Amygdala (tissue), 56 donors: ENCODE measurements at regions not wholly inside any gene's neighbourhood (a gene's known extent, or its start where the extent isn't known, plus 50 kb on each side); places are given as distances from the start of the nearest gene placed in this dataset.
"Not testable (repeated sequence)": the region's sequence is repeated elsewhere in the genome, so short reads cannot be mapped to it uniquely, and the experiment has no call there.

Experiments used
- DNase-seq, 56 donors: peaks; one replicate each; lab custom pipeline; 2025; lab: John Stamatoyannopoulos, UW

GRCh38 chr3:59374091-59374817 lies 324.4 kb upstream of the CFAP20DC start:
- DNase-seq = no peak

DNA sequence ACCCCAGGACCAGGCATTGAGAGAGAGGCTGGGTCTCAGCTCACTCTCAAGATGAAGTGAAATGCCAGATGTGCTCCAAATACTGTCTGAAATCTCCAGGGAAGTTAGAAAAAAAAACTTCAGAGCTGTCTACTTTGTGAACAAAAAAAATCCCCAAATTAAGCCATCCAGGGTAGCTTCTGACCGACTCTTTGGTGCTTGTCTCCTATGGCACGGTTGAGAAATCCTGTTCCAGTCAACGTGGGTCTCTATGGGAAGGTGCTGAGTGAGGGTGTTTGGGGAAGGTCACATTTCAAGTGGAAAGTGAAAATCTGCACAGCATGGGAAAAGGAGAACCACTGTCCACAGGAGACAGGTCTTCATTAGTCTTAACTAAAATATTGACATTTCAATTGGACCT lies 322.5 kb upstream of the CFAP20DC start:
- DNase-seq = no peak

DNA sequence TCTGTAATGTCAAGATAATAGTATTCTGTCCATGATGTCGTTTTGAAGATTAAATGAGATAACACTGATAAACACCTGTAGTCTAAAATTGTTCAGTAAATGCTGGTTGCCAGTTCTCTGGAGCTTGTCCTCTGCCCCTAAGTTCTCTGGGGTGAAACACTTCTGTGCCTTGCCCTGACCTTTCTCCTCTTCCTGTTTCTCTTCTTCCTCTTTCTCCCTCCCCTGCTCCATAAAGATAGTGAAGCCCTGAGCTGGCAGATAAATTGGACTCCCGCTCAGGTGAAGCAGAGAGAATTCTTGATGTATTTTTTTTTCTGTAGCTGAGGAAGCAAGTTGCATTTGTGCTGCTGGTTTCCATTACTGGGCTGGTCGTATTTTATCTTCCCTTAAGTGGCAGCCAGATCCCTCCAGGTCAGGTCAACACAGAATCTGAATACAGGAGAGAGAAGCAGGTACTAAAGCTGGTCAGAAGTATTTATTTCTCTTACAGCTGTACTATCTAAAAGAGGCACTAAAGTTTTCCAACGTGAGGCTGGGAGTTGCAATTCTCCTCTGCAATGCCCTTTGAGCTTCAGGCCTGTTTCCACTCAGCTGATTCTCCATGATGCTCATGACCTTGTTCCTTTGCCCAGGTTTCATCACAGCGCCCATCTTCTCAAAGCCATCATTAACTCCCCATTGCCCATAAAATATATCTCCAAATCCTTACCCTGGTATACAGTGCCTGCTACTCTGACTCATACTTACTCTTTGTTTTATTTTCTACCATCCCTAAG lies 319.3 kb upstream of the CFAP20DC start:
- DNase-seq = no peak

GRCh38 chr3:59367150-59367549 lies 317.3 kb upstream of the CFAP20DC start:
- no peak for DNase-seq

DNA sequence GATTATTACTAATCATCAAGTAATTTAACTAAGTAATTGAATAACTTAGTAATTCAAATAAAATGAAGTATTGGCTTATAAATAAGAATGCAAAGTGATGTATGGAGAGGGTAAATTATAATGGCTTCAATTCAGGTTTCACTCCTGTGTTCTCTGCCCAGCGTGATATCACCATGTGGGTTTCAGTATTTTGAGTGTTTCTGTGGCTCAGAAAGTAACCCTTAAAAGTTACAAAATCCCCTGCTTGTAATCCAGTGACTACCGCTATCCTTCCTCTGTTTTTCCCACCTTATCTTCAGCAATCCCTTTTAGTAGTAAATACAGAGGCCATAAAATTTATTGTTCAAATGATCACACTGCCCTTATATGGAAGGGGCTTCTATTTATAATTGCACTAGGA lies 316.4 kb upstream of the CFAP20DC start:
- DNase-seq = no peak

DNA sequence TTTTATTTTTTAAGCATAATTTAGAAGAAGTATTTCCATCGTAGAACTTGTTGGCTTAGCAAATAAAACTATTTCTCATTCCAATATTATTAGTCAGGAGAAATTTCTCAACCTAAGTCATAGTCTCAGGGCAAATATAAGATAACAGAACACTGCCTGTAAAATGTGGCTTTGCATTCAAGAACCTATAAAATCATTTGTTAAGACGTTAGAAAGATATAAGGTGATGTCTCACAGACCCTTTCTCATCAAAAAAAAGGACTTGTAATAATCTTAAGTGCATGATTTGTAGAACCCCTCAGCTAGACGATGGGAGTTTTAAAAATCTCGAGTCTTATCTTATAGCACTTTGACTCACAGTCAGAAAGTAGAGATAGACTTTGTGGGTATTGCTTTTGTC lies 314.7 kb upstream of the CFAP20DC start:
- DNase-seq = no peak

GRCh38 chr3:59360312-59360711 lies 310.5 kb upstream of the CFAP20DC start:
- DNase-seq = not testable (repeated sequence)

DNA sequence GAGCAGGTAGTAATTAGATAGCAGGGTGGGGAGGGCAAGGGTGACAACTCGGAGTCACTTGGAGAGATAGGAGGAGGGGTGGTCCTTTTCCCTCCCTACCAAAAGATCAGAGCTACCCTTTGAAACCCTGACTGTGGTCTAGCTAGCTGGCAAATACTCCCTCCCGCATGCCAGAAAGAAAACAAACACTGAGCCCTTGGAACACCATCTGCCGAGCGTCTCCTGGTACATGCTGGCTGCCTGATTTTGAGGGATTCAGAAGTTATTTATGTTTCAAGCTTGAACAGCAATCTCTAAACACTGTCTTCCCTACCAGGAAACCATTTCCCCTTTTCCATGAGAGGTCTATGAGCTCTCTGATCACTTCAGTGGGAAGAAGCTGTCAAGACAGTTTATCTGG lies 291.6 kb upstream of the CFAP20DC start:
- DNase-seq = peak in 13 of 56 donors; percentile 0 to 32 (median 6)

DNA sequence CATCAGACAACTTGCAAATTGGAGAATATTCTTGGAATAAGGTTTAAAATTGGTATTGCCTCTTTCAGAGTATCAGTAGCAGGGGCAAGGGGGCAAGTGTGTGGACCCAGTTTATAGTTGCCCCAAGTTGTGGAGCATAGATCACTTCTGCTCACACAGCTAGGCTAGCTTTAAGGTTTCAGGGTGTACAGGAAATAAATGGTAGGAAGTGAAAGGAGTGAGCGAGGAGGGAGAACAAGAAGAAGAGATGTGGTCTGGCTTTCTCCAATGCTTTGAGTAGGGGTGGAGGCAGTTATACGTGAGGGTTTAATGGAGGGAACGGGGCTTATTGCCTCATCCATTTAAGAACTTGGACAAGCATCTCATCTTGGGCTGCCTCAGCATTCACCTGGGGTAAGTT lies 290.0 kb upstream of the CFAP20DC start:
- no peak for DNase-seq

- no peak for DNase-seq
Observed at GRCh38 chr3:59338934-59339333, 289.1 kb upstream of the CFAP20DC start.

- no peak for DNase-seq
Observed at GRCh38 chr3:59335338-59335737, 285.5 kb upstream of the CFAP20DC start.

DNA sequence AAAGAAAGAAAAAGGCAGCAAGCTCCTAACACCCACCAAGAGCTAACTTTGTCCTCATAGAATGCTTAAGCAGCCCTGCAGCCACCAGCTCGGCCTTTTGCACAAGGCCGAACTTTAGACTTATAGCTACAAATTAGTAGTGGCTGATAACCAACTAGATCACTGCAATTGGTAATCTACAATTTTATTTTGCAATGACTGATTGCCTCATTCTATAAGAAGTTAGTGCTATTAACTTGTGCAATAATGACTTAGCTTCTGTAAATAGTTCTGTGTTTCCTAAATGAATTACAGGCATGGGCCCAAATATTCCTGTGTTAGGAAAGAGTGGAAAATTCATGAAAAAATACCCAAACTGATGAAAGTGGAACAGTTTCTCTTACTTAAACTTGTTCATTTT lies 284.8 kb upstream of the CFAP20DC start:
- DNase-seq = no peak

DNA sequence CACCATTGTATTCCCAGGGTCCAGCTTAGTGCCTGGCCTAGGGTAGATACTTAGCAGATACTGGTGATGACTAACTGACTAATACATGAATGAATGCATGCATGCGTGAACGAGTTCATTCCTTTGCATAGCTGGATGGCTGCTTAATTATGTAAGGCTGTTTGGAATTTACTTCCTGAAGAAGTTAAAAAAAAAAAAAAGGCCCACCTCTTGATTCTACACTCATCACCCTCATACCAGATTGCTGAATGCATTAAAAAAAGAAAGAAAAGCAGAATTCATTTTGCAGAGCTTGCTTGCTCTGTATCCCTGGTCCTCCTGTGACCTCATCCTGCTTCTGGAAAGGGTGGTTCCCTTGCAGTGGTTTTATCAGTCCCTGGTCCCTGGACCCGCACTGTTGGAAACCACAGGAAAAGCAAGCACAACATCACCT lies 277.6 kb upstream of the CFAP20DC start:
- no peak for DNase-seq

DNA sequence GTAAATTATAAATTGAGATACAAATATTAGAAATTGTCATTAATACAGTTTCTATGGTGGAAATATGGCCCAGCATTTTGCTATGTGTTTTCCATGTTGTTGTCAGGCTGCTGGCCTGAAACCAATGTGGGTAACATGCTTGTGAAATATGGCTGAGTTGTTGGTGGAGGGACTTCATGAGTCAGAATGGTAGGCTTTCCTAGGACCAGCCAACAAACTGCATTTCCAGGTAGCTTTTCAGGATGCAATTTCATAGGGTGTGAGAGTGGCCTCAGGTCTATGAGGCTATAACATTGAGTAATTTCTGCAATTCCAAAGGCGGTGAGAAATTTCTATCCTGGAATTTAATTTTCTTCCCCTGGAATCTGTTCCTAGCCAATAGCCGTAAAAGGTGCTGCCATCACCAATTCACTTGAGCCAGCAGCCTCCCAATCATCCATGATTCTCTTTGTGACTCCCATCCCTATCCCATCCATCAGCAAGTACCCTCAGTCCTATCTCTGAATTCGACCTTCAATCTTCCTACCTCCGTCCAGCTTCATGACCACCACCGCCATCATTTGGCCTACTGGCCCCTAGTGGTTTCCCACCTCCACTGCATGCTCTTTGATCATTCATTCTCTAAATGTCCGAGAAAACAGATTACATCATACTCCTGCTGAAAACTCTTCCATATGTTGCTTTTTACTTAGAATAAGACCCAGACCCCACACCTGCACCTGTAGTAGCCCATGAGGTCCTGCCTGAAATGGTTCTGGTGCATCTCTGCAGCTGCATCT lies 276.6 kb upstream of the CFAP20DC start:
- DNase-seq = no peak

GRCh38 chr3:59321881-59322540 lies 272.2 kb upstream of the CFAP20DC start:
- no peak for DNase-seq

DNA sequence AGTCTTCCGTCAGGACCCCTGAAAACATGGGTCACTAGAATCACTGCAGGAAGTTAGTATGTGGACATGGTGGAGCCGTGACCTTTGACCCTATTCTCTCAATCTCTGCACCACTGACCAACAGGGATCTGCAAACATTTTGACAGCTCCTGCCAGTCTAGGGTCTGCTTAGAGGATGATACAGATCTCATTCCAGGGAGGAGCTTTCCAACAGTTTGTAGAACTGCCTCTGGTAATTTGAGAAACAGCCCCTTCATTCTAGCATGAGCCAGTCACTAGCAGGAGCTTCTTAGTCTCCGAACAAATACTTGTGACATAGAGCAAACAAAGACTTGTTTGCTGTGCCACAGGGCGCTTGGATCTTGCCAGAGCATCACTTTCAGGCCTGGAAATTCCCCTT lies 270.3 kb upstream of the CFAP20DC start:
- DNase-seq = no peak

DNA sequence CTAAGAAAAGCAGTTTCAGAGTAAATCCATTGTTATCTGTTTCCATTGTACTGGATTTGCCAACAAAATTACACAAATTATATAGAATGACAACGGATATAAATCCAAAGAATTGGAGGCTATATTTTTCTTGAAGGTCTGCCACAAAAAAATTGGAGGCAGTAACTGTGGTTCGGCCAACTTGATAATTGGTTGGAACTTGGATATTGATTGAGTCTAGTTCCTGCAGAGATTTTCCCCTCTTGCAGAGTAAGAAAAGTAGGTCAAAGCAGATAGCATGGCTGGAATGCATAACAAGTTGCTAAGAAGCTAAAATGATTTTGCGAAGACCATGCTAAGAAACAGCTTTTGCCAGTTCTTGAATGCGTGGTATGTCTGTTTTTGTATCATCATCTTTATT lies 269.6 kb upstream of the CFAP20DC start:
- no peak for DNase-seq

GRCh38 chr3:59318881-59319280 lies 269.1 kb upstream of the CFAP20DC start:
- no peak for DNase-seq

DNA sequence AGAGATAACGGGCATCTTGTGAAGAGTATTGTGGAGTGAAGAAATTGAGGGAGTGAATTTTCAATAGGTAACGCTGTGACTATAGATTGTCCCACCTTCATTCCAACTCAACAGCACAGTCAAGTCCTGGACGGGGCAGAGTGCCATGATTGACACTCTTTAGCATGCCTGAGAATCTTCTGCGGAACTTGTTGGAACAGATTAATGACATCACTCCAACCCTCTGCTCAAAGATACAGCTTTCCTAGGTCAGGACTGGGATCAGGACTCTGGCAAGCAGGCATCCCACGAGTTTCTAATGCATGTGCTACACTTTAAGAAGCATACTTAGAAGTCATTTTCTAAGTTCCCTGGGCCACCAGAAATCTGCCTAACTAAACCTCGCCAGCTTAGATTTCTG lies 267.6 kb upstream of the CFAP20DC start:
- no peak for DNase-seq

GRCh38 chr3:59316688-59317275 lies 267.0 kb upstream of the CFAP20DC start:
- no peak for DNase-seq
